GM12873 (cell line): ENCODE measurements at regions not wholly inside any gene's neighbourhood (a gene's known extent, or its start where the extent isn't known, plus 50 kb on each side); places are given as distances from the start of the nearest gene placed in this dataset.

Experiments
- TF ChIP-seq, protein P1 (sequence below): IDR thresholded peaks from 2 replicates; pipeline ENCODE4 v1.5.1; 2012; ENCODE audit warnings: low read depth, mild to moderate bottlenecking, moderate library complexity, low read length, control low read depth; ENCODE audit not compliant: insufficient read depth; ENCODE audit errors: missing control alignments

DNA sequence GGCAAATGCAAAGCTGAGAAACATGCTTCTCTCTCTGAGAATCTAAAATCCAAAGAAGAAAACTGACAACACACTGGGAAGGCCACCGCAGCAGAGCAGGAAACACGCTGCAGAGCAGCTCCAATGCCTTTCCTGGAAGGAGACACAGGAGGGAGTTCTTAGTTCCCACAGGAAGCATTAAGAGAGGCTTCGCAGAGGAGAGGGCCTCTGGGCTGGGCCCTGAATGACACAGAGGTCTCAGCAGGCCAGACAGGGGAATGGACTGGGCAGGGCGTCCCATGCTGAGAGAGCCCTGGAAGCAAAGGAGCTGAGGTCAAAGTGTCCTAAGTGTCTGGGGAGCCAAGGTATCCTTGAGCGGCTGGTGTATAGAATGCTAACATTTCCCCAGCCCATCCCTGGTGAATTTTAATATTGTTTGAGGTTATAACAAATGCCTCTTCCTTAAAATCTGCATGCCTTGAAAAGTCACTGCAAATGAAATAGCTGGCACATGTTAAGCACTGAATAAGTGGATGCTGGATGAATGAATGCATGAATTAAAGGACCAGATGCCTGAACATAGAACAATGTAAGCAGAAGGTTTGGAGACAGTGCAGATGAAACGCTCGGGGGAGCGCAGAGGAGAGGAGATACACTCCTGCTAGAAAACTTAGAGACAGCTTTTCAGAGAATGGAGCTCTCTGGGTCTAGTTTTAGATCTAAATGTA lies 110.0 kb upstream of the SYNDIG1 start:
- TF ChIP-seq, protein P1, sequence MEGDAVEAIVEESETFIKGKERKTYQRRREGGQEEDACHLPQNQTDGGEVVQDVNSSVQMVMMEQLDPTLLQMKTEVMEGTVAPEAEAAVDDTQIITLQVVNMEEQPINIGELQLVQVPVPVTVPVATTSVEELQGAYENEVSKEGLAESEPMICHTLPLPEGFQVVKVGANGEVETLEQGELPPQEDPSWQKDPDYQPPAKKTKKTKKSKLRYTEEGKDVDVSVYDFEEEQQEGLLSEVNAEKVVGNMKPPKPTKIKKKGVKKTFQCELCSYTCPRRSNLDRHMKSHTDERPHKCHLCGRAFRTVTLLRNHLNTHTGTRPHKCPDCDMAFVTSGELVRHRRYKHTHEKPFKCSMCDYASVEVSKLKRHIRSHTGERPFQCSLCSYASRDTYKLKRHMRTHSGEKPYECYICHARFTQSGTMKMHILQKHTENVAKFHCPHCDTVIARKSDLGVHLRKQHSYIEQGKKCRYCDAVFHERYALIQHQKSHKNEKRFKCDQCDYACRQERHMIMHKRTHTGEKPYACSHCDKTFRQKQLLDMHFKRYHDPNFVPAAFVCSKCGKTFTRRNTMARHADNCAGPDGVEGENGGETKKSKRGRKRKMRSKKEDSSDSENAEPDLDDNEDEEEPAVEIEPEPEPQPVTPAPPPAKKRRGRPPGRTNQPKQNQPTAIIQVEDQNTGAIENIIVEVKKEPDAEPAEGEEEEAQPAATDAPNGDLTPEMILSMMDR, result no peak

DNA sequence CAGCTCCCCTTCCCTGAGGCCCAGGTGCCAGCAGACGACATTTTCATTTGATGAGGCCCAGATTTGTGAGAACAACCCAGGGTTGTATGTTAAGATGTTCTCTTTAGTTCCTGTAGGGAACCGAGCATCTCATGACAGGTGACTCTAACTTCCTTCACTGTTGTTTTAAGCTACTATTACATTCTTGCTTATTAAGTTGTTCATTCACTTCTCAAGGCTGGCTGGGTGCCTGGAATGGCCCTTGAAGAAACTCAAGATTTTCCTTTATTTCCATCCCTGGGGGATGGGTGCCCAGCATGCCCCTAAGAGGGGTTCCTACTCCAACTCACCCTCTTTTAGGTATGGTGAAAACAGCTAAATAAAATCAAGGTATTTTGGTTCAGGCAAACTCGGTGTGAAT lies 111.5 kb upstream of the SYNDIG1 start:
- TF ChIP-seq, protein P1, result no peak

DNA sequence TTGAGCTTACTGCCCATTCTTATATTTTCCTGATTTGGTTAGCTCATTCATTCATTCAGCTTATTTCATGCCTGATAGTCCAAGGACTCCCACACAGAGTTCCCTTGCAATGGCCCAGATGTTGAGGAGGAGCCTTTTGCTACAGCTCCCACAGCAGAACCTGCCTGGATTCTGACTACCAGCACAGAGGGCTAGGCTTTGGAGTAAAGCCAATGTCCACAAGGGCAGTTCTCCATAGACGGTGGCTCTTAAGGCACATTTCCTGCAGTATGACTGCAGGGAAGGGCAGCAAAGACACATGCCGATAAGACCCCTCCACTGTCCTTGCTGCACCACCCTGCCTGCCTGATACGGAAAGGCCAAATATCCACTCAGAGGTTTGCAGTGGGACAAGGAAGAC lies 112.3 kb upstream of the SYNDIG1 start:
- TF ChIP-seq, protein P1, result no peak

DNA sequence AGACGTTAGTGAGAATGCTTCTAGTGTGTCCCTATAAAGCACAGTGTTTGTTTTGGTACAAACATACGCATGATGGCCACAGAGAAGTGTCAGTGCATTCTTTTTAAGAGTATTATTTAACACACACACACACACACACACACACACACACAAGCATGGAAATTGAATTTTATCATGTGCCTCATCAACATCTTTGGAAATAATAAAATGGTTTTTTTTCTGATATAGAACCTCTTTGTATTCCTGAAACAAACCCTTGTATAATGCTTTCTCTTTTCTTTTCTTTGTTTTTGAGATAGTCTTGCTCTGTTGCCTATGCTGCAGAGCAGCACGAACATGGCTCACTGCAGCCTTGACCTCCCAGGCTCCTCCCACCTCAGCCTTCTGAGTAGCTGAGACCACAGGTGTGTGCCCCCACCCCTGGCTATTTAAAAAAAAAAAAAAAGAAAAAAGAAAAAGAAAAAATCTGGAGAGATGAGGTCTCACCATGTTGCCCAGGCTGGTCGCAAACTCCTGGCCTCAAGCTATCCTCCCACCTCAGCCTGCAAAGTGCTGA lies 116.2 kb upstream of the SYNDIG1 start:
- TF ChIP-seq, protein P1, result no peak

DNA sequence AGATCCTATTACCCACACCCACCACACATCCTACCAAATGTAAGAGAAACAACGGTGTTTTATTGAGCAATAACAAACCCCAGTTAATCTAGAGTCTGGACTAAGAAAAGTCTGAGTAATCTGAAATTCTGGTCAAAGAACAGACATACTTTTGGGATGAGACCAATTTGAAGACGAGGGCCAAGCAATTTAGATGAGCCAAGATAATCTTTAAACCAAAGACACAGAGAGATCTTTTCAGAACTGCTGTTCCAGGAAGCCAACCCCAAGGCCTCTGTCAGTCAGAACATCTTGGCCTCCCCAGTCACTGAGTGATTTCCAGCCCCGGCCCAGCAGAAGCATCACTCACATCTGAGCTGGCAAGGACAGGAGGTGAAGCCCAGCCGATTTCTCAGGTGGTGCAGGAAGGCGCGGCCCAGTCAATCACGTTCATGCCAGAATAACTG lies 118.5 kb upstream of the SYNDIG1 start:
- TF ChIP-seq, protein P1, result no peak

DNA sequence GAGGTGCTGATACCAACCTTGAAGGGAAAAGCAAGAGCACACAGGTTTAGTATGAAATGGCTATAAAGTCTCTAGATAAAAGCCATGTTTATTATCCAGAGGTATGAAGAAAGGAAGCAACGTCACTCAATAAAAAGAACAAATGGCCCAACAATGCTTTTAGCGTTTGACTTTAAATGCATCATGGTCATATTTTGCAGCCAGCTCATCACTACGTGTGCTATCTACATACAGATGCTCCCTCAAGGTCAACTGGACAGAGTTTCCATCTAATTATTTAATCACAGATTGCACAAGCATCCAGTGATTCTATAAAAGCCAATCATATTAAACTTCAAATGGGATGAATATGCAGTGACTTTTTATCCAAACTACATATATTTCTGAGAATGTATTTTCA lies 127.6 kb upstream of the SYNDIG1 start:
- TF ChIP-seq, protein P1, result no peak

DNA sequence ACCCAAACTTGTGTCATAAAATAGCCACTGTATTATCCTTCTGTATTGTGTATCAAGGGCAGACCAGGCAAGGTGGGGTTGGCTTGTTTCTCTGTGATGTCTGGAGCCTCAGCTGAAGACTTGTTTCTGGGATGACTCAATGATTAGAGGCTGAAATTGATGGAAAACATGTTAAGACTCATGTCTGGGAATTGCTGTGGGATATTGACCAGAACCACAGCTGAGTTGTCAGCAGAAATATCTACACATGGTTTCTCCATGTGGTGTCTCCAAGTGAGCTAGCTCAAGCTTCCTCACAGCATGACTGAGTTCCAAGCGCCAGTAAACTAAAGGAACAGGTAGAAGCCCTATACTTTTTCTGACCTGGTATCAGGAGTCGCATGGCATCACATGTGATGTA lies 128.5 kb upstream of the SYNDIG1 start:
- TF ChIP-seq, protein P1, result no peak
